GM12878 (cell line): ENCODE measurements at regions not wholly inside any gene's neighbourhood (a gene's known extent, or its start where the extent isn't known, plus 50 kb on each side); places are given as distances from the start of the nearest gene placed in this dataset.

ENCODE experiments used
- ATAC-seq: fragments of 200-7000 bp; cut with Tn5 transposase; 3 replicates; pipeline ENCODE4 v1.9.1; 2020; ENCODE audit warnings: mild to moderate bottlenecking, moderate library complexity
- BruUV-seq: library from RNA; stranded (reverse); fragments of 400-500 nt; replicated peaks from 2 replicates; lab custom pipeline; 2021; lab: Mats Ljungman, UMichigan
- CTCF ChIA-PET: fragments of 300-600 bp; sonication (Branson Sonifier 250); formaldehyde crosslinking; extraction: SDS; loops from one replicate; lab custom pipeline; 2021; ENCODE audit warnings: inconsistent platforms; lab: Yijun Ruan, JAX
- POLR2A ChIA-PET: fragments of 350-600 bp; formaldehyde crosslinking; extraction: SDS; loops from one replicate; lab custom pipeline; 2021; ENCODE audit warnings: inconsistent platforms; lab: Charles Lee
- RAD21 ChIA-PET: fragments of 300-600 bp; sonication (Branson Sonifier 250); formaldehyde crosslinking; loops from one replicate; lab custom pipeline; 2023; ENCODE audit warnings: antibody characterized with exemption; ENCODE audit not compliant: unreplicated experiment; lab: Charles Lee
- SMC1A ChIA-PET: fragments of 300-600 bp; sonication (Branson Sonifier 250); formaldehyde crosslinking; loops from one replicate; lab custom pipeline; 2023; ENCODE audit not compliant: unreplicated experiment, uncharacterized antibody; lab: Charles Lee
- DNase-seq: peaks from one replicate; pipeline ENCODE4 v3.0.0-alpha.2; 2011; ENCODE audit warnings: low read depth, low spot score
- FAIRE-seq: peaks from 3 replicates; lab custom pipeline; 2011; peaks lifted over from hg19 to GRCh38; lab: Jason Lieb, UNC
- H2AFZ ChIP-seq: 2 replicates; pipeline ENCODE4 v1.6.0; 2011; ENCODE audit warnings: low read depth, low read length, control low read depth; ENCODE audit not compliant: control insufficient read depth
- H3K27ac ChIP-seq: 2 replicates; pipeline ENCODE4 v1.5.1; 2011; ENCODE audit warnings: control low read depth; ENCODE audit not compliant: control insufficient read depth, insufficient read depth
- H3K27me3 ChIP-seq, 2 experiments: replicated peaks in 1 of 2; 2 replicates each; pipeline versions ENCODE4 v1.6.0 to v1.6.1; 2011; ENCODE audit warnings: low read length in 1 of 2; ENCODE audit not compliant: control insufficient read depth in 2 of 2, insufficient read depth in 2 of 2
- H3K36me3 ChIP-seq, 2 experiments: 2 replicates each; pipeline ENCODE4 v1.5.1; 2011; ENCODE audit warnings: low read length in 1 of 2; ENCODE audit not compliant: control insufficient read depth in 2 of 2, insufficient read depth in 2 of 2
- H3K4me1 ChIP-seq: 2 replicates; pipeline ENCODE4 v1.6.1; 2011; ENCODE audit warnings: mild to moderate bottlenecking, low read length, moderate library complexity, mixed read lengths; ENCODE audit not compliant: control insufficient read depth, insufficient read depth
- H3K4me2 ChIP-seq: 2 replicates; pipeline ENCODE4 v1.6.0; 2011; ENCODE audit warnings: control low read depth; ENCODE audit not compliant: control insufficient read depth, insufficient read depth
- H3K4me3 ChIP-seq: fragments of 200-600 bp; sonication (generic); 2 replicates; pipeline ENCODE4 v1.5.1; 2016
- H3K79me2 ChIP-seq: 2 replicates; pipeline ENCODE4 v1.6.0; 2011; ENCODE audit warnings: low read length; ENCODE audit not compliant: control insufficient read depth, insufficient read depth
- H3K9ac ChIP-seq: 2 replicates; pipeline ENCODE4 v1.8.0; 2011; ENCODE audit warnings: low read length, control low read depth, mixed read lengths; ENCODE audit not compliant: control insufficient read depth, insufficient read depth
- H3K9me3 ChIP-seq: replicated peaks from 3 replicates; pipeline ENCODE4 v1.5.1; 2011; ENCODE audit warnings: mild to moderate bottlenecking, low read length; ENCODE audit not compliant: control insufficient read depth, insufficient read depth
- H4K20me1 ChIP-seq: 2 replicates; pipeline ENCODE4 v1.6.0; 2011; ENCODE audit not compliant: control insufficient read depth, insufficient read depth
- BCL11A ChIP-seq: IDR thresholded peaks from 2 replicates; pipeline ENCODE4 v1.6.1; 2011; ENCODE audit warnings: low read depth, low read length
- CEBPB ChIP-seq, 2 experiments: fragments of 150-350 bp in 1 of 2; IDR thresholded peaks; 2 replicates each; pipeline ENCODE4 v1.6.1; 2012 to 2014; ENCODE audit warnings: low read depth in 2 of 2, low read length in 2 of 2, borderline replicate concordance in 1 of 2, inconsistent platforms in 1 of 2
- CHD4 ChIP-seq: fragments of 200-600 bp; sonication (generic); IDR thresholded peaks from 2 replicates; pipeline ENCODE4 v1.6.1; 2016; ENCODE audit warnings: mild to moderate bottlenecking
- EGR1 ChIP-seq, 2 experiments: IDR thresholded peaks; 1 replicate in 1 of 2; 2 replicates in 1 of 2; pipeline ENCODE4 v1.6.1; 2011 to 2012; ENCODE audit warnings: low read depth in 2 of 2, low read length in 2 of 2, borderline replicate concordance in 1 of 2, mild to moderate bottlenecking in 1 of 2, moderate library complexity in 1 of 2
- EP300 ChIP-seq, 2 experiments: fragments of 150-350 bp in 1 of 2; IDR thresholded peaks; 2 replicates each; pipeline ENCODE4 v1.6.1; 2011 to 2012; ENCODE audit warnings: low read depth in 2 of 2, low read length in 2 of 2, borderline replicate concordance in 1 of 2, improper control_type of control experiment in 1 of 2, inconsistent platforms in 1 of 2; ENCODE audit not compliant: control insufficient read depth in 1 of 2
- EZH2 ChIP-seq: IDR thresholded peaks from 2 replicates; pipeline ENCODE4 v1.6.1; 2012; ENCODE audit warnings: low read depth, mild to moderate bottlenecking, control low read depth, inconsistent platforms, low read length, borderline replicate concordance; ENCODE audit not compliant: control insufficient read depth
- JUND ChIP-seq: IDR thresholded peaks from 2 replicates; pipeline ENCODE4 v1.6.1; 2012; ENCODE audit warnings: low read depth, mild to moderate bottlenecking, low read length, improper control_type of control experiment, moderate library complexity
- MXI1 ChIP-seq: fragments of 150-350 bp; IDR thresholded peaks from 2 replicates; pipeline ENCODE4 v1.6.1; 2011; ENCODE audit warnings: low read depth, mild to moderate bottlenecking, inconsistent platforms, low read length, improper control_type of control experiment
- STAT1 ChIP-seq: fragments of 450-650 bp; conservative IDR thresholded peaks from 2 replicates; pipeline ENCODE4 v1.6.1; 2014; ENCODE audit warnings: antibody characterized with exemption, mild to moderate bottlenecking
- ZBTB33 ChIP-seq: fragments of 450-650 bp; IDR thresholded peaks from 2 replicates; pipeline ENCODE4 v1.6.1; 2017; ENCODE audit warnings: mild to moderate bottlenecking
- WGBS: methylation state at CpG from one replicate; pipeline ENCODE4 v1.1.6; 2016; ENCODE audit warnings: low lambda C conversion rate; ENCODE audit not compliant: insufficient replicate concordance, insufficient coverage; ENCODE audit errors: missing lambda C conversion rate; 5-methylcytosine and 5-hydroxymethylcytosine counted together
- in situ Hi-C: fragments of 300-500 bp; cut with MboI; formaldehyde crosslinking; loops from 9 replicates; pipeline ENCODE4 v1.14.3; 2018; ENCODE audit warnings: mixed read lengths
- intact Hi-C: fragments of 100-400 bp; cut with micrococcal nuclease; formaldehyde crosslinking; loops from one replicate; pipeline ENCODE4 v1.14.2; 2022; ENCODE audit not compliant: unreplicated experiment

GRCh38 chr5:58113172-58113571 is 346.7 kb downstream of the PLK2 start:
- in situ Hi-C loops, result no loop called here
- Histone ChIP-seq H3K4me3 (no peak overlapping the region), H3K27ac (no peak overlapping the region), H3K4me1 (no peaks in the 10 kb centered on the region), H3K27me3 (peaks cover 0 to 4% of the 10 kb centered on the region in 2 experiments; a peak in 1 of 4 replicates), H2AFZ (no peak overlapping the region), H3K36me3 (no peaks in the 10 kb centered on the region), H4K20me1 (no peaks in the 10 kb centered on the region), H3K79me2 (no peaks in the 10 kb centered on the region), H3K9me3 (no peaks in the 10 kb centered on the region), H3K9ac (no peak overlapping the region), H3K4me2 (no peak overlapping the region)
- DNase-seq, result no peak
- intact Hi-C loops, result no loop called here
- no peak for TF ChIP-seq EP300 (IDR thresholded peaks at IDR 0.05; ENCODE audit: borderline replicate concordance in 1 of 2, control insufficient read depth in 1 of 2, low read depth in 2 of 2, low read length in 2 of 2)
- no peak for TF ChIP-seq MXI1
- ChIA-PET SMC1A (interaction anchor here (0.6 to 1.4 kb wide), 3 partner anchors 10 to 815 kb away, joined by 3 to 6 read pairs (median 3); no protein-coding TSS in a partner anchor), RAD21 (no interaction called here), POLR2A (interaction anchor here (0.9 kb wide), 1 partner anchor 288 kb away, joined by 3 read pairs; no protein-coding TSS in a partner anchor), CTCF (no interaction called here)
- WGBS, result 23% methylated on average over 9 of the region's 9 CpGs
- no TSS peak for BruUV-seq
- no peak for FAIRE-seq
- ATAC-seq, result no peak

GRCh38 chr5:58108511-58108910 is 351.4 kb downstream of the PLK2 start:
- H3K4me2 ChIP-seq, result no peak overlapping the region
- no peak overlapping the region for H2AFZ ChIP-seq
- RAD21 ChIA-PET, result no interaction called here
- H3K36me3 ChIP-seq, result no peaks in the 10 kb centered on the region
- H3K4me3 ChIP-seq, result no peak overlapping the region
- H4K20me1 ChIP-seq, result no peaks in the 10 kb centered on the region
- no peak overlapping the region for H3K27ac ChIP-seq
- no TSS peak for BruUV-seq
- no peak overlapping the region for H3K9ac ChIP-seq
- 0% methylated on average over 1 of the region's 1 CpG for WGBS
- H3K9me3 ChIP-seq, result no peaks in the 10 kb centered on the region
- SMC1A ChIA-PET, result no interaction called here
- H3K4me1 ChIP-seq, result no peaks in the 10 kb centered on the region
- no peaks in the 10 kb centered on the region for H3K79me2 ChIP-seq
- CTCF ChIA-PET, result no interaction called here
- FAIRE-seq, result no peak
- in situ Hi-C loops, result no loop called here
- no peak for DNase-seq
- intact Hi-C loops, result no loop called here
- ATAC-seq, result no peak
- no peaks in the 10 kb centered on the region; a peak in 1 of 4 replicates for H3K27me3 ChIP-seq
- TF ChIP-seq EZH2 (no peak), EGR1 (IDR thresholded peaks at IDR 0.05; ENCODE audit: borderline replicate concordance in 1 of 2, low read depth in 2 of 2, low read length in 2 of 2) (no peak), CEBPB (IDR thresholded peaks at IDR 0.05; ENCODE audit: borderline replicate concordance in 1 of 2, low read depth in 2 of 2, low read length in 2 of 2) (no peak), CHD4 (no peak), BCL11A (no peak), ZBTB33 (no peak), STAT1 (no peak), JUND (no peak)
- POLR2A ChIA-PET, result no interaction called here
